ENCODE measurements at regions not wholly inside any gene's neighbourhood (a gene's known extent, or its start where the extent isn't known, plus 50 kb on each side); places are given as distances from the start of the nearest gene placed in this dataset.

GRCh38 chr16:35399133-35399532 is 1939.7 kb downstream of the TP53TG3F start:
- DNase-seq (ENCODE audit: low spot score), result no peak

DNA sequence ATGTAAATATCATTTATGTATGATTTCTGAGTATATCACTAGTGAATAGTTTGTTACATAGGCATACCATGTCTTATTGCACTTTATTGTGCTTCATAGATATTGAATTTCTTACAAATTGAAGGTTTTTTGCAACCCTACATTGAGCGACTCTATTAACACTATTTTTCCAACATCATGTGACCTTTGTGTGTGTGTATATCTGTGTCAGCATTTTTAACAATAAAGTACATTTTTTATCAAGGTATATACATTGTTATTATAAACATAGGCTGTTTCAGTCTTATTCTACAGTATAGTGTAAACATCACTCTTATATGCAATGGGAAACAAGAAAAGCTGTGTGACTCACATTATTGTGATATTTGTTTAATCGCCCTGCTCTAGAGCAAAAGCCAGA is 1944.9 kb downstream of the TP53TG3F start:
- DNase-seq (ENCODE audit: low spot score), result no peak

GRCh38 chr16:35405526-35405925 is 1946.1 kb downstream of the TP53TG3F start:
- DNase-seq (ENCODE audit: low spot score), result no peak

- no peak for DNase-seq (ENCODE audit: low spot score)
Observed at GRCh38 chr16:35409503-35409902, 1950.1 kb downstream of the TP53TG3F start.

GRCh38 chr16:35410438-35410837 is 1951.0 kb downstream of the TP53TG3F start:
- no peak for DNase-seq (ENCODE audit: low spot score)

DNA sequence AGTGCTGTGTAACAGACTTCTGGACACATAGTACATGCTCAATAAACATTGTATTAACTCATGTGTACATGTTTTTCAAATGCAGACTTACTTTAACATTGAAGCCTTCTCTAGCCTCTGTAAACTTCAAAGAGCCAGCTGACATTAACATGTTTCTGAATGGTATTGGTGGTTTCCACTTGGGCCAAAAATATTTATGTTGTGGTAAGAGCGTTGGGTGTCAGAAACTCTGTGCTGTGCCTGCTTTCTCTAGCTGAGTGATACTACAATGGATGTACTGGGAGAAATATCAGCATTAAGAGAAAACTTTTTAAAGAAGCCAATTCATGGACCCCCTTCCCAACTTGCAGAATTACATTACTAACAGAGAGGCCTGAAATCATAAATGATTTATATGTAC is 1951.7 kb downstream of the TP53TG3F start:
- DNase-seq (ENCODE audit: low spot score), result no peak

DNA sequence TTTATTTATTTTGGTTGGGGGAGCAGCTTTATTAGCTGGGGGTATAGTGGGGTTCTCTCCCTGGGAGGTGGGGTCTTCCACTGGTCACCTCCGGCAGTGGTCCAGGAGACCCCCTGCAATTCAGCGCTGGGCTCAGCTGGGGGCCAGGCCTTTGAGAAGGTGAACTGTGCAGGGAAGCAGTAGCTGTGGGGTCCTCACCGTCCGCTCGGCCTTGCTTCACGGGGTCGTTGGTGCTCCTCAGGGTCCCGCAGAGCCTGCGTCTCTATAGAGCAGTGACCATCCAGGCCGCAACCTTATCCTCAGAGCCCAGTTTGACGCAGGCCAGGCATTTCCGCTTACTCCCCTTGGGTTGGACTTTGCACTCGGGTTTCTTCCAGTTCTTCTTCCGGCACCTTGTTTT is 1954.7 kb downstream of the TP53TG3F start:
- no peak for DNase-seq (ENCODE audit: low spot score)

DNA sequence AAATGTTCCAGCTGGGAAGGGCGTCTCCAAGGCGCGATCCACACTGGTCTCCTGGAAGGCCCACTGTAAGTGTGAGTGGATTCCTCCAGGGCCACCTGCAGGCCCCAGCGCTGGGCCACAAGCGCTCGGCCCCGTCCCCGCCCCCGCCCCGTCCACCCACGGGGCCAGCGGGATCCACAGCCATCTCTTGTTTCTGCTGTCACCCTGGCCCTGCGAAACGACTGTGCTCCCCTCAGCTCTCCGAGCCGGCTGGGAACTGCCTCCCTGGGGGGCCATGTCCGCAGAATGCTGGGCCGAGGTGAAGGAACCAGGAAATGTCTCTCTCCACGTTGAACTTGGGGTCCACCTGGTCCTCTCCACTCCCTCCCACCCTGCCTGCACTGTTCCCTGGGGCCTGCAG is 1955.2 kb downstream of the TP53TG3F start:
- DNase-seq (ENCODE audit: low spot score), result no peak

- no peak for DNase-seq (ENCODE audit: low spot score)
Observed at GRCh38 chr16:35425270-35425669, 1965.9 kb downstream of the TP53TG3F start.

DNA sequence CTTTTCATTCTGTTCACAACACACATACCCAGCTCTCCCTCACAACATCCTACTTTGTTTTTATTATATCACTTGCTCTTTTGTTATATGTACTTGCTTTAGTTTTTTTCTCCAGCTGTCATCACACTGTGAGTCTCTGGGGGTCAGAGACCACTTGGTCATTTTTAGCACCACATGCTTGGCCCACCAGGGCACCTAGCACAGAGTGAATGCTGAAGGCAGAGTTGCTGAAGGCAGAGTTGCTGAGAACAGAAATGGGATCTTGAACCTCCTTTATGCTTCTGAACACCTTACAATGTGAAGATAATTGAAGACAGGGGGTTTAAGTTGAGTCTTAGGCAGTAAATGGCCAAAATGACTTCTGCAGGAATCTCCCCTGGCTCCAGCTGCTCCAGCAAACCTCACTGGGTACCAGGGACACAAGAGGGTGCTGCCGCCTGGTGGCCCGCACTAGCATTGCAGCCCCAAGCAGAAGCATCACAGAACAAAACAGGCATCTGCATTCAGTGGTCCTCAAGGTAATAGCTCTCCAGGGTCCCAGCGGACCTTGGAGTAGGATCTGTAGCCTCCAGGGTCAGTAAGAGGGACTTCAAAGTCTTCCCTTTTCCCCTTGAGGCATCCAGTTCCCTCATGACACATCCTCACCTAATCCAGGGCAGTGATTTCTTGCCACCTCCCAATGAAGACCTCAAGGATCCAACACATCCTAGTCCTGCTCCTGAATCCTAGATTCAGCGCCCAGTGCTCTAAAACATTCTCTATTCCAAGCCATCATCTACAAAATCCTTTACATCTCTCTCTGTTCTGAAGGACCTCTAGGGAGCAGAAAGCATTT is 1972.6 kb downstream of the TP53TG3F start:
- peak; percentile 25 for DNase-seq (ENCODE audit: low spot score)

DNA sequence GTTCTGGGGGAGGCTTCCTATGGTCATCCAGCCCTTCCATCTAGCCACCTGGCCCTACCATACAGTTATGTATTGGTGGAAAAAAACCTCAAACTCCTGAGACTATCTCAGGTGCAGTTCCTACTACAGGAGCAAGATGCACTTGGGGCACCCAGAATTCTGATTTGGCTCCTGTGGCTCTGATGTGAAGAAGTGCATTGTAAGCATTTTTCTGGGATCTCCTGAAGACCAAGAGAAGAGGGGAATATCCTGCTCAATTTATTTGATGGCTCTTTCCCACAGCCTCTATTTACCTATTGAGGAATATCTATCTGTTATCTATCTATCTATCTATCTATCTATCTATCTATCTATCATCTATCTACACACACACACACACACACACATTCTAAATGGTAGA is 1981.5 kb downstream of the TP53TG3F start:
- no peak for DNase-seq (ENCODE audit: low spot score)

- DNase-seq (ENCODE audit: low spot score), result no peak
Observed at GRCh38 chr16:35447010-35447558, 1987.7 kb downstream of the TP53TG3F start.

- no peak for DNase-seq (ENCODE audit: low spot score)
Observed at GRCh38 chr16:35449663-35450062, 1990.3 kb downstream of the TP53TG3F start.

GRCh38 chr16:35450648-35451047 is 1991.2 kb downstream of the TP53TG3F start:
- no peak for DNase-seq (ENCODE audit: low spot score)

DNA sequence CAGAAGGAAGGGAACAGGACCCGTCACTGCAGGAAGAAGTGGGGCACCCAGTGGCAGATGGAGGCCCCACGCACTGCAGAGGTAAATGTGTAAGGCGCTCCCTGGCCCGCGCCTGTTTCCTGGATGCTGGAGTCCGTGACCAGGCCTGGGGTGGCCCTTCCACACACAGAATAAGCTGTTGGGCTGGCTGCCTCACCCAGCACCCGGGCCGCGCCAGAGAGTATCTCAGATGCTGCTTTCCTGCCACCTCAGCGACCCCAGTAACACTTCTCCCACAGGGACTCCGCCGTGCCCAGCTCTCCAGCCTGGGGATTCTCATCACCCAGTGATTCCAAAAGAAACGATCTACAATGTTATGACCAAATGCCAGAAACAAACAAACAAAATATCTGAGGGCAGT is 1993.1 kb downstream of the TP53TG3F start:
- DNase-seq (ENCODE audit: low spot score), result no peak

DNA sequence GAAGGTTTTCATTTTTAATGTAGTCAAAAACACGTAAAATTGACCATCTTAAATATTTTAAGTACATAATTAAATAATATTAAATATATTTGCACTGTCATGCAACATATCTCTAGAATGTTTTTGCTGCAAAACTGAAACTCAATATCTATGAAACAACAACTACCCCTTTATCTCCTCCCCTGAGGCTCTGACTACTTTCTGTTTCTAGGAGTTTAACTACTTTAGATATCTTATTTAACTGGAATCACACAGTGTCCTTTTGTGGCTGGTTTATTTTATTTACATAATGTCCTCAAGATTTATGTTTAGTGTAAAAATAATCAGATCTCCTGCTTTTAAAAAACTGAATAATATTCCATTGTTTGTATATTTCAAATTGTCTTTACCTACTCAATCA is 2003.9 kb downstream of the TP53TG3F start:
- DNase-seq (ENCODE audit: low spot score), result no peak

GRCh38 chr16:35480361-35480760 is 2020.9 kb downstream of the TP53TG3F start:
- DNase-seq (ENCODE audit: low spot score), result no peak

- no peak for DNase-seq (ENCODE audit: low spot score)
Observed at GRCh38 chr16:35480988-35481387, 2021.6 kb downstream of the TP53TG3F start.

- no peak for DNase-seq (ENCODE audit: low spot score)
Observed at GRCh38 chr16:35485915-35486314, 2026.5 kb downstream of the TP53TG3F start.

DNA sequence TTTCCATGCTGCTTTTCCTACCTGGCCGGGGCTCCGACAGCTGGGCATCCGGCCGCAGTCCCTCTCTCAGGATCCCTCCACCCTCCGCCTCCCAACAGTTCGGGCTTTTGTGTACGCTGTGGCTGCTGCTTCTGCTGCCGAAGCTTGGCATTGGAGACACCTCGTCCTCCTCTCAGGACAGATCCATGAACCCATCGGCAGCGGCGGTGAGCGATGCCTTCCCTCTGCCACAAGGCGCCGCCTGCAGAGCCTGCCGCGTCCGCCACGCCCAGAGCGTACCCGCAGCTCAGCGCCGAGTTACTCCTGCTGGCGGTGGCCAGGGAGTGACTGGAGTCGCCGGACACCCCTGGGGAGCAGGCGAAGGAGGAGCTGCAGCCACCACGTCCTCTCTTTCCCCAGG is 2032.8 kb downstream of the TP53TG3F start:
- DNase-seq (ENCODE audit: low spot score), result no peak

DNA sequence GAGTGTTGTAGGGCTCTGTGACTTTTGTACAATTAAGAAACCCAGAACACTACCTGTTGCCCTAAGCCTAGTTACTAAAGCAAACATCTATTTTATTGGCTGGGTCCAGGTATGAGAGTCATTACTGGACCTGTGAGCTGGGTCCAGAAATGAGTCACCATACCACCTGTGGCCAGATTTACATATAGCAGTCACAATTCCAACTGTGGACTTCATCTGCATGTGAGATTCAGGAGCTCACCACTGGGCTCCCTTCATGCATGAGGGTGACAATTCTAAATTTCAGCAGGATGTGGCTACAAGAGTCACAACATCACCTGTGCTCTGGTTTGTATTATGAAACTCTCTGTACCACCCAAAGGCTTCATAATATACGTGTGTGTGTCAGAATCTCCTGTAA is 2038.0 kb downstream of the TP53TG3F start:
- no peak for DNase-seq (ENCODE audit: low spot score)

GRCh38 chr16:35506018-35506897 is 2046.8 kb downstream of the TP53TG3F start:
- no peak for DNase-seq (ENCODE audit: low spot score)

DNA sequence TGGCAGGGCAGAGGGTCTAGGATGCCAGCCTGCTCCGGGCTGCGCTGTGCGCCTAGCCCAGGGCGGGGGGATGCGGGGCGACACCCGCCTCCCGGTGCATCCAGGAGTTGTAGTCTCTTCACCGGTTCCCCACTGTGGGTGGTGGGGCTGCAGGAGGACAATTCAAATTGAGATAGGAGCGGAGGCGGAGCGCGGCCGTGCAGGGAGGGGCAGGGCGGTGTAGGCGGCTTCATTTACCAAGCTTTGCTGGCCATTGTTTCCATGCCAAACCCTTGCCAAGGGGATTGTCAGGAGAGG is 2047.4 kb downstream of the TP53TG3F start:
- no peak for DNase-seq (ENCODE audit: low spot score)
